ENCODE measurements at regions not wholly inside any gene's neighbourhood (a gene's known extent, or its start where the extent isn't known, plus 50 kb on each side); places are given as distances from the start of the nearest gene placed in this dataset.

DNA sequence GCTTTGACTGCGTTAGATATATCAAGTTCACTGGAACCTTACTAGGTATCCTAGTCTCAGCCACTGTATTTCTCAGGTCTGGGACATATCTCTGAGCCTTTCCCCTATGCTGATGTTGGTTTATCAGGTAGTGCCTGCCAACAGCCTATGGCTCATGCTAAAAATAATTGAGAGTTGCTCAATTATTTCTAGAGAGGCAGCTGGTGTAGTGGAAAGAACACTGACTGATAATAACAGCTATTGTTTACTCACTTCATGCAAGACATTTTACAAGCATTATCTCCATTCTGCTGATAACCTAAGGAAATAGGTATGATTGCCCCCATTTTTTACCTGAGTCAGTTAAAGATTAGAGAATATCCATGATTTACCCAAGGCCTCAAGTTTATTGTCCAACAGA, 231.4 kb downstream of the LRRN1 start:
- H2AK9ac ChIP-seq (replicated peaks; ENCODE audit: low read depth, low read length, poor library complexity): no peak overlapping the region
- CTCF ChIA-PET: interaction anchor here (0.6 kb wide), 1 partner anchor 244 kb away, joined by 3 read pairs; no protein-coding TSS in a partner anchor
- POLR2A ChIA-PET (ENCODE audit: unreplicated experiment): no interaction called here
- no peak overlapping the region for H2AFZ ChIP-seq (replicated peaks; ENCODE audit: low read length, poor library complexity)
- H3K9me1 ChIP-seq (ENCODE audit: insufficient read depth, low read length): no peaks in the 10 kb centered on the region
- in situ Hi-C loops (cut with MboI; ENCODE audit: low sequenced_read_pairs) (no loop called here), intact Hi-C loops (cut with micrococcal nuclease) (no loop called here), dilution Hi-C loops (cut with HindIII; ENCODE audit: low sequenced_read_pairs, unreplicated experiment) (no loop called here)
- no peaks in the 10 kb centered on the region for H4K20me1 ChIP-seq (ENCODE audit: insufficient read depth, low read length)
- no peaks in the 10 kb centered on the region for H3K79me1 ChIP-seq (ENCODE audit: low read depth in 1 of 2, low read length in 2 of 2)
- ATAC-seq (ENCODE audit: low read depth): no peak
- no peak overlapping the region for H4K5ac ChIP-seq (ENCODE audit: low read depth, low read length)
- H2AK5ac ChIP-seq (ENCODE audit: low read depth, low read length): no peak overlapping the region
- no peaks in the 10 kb centered on the region for H3K36me3 ChIP-seq (ENCODE audit: control insufficient read depth, insufficient read depth, low read length)
- no peak for DNase-seq
- H2BK120ac ChIP-seq (ENCODE audit: low read depth, low read length): no peak overlapping the region
- no peak overlapping the region for H4K8ac ChIP-seq (ENCODE audit: low read depth in 2 of 2, low read length in 2 of 2)
- no peak overlapping the region for H3K18ac ChIP-seq (ENCODE audit: low read depth, low read length)
- H3K27me3 ChIP-seq (ENCODE audit: control insufficient read depth, insufficient read depth, low read length): no peaks in the 10 kb centered on the region
- H3K4me2 ChIP-seq (ENCODE audit: low read depth, low read length): no peak overlapping the region
- no peak overlapping the region for H3K56ac ChIP-seq (ENCODE audit: extremely low read depth, insufficient read depth, low read length)
- H3K4ac ChIP-seq (ENCODE audit: low read depth, low read length): no peak overlapping the region
- no peak overlapping the region for H2BK15ac ChIP-seq (ENCODE audit: low read depth, low read length)
- peaks cover 9% of the 10 kb centered on the region for H3K9me3 ChIP-seq (ENCODE audit: control insufficient read depth, insufficient read depth, low read length)
- H3K9ac ChIP-seq (ENCODE audit: low read depth, low read length): no peak overlapping the region
- no peaks in the 10 kb centered on the region for H3K4me1 ChIP-seq (ENCODE audit: control insufficient read depth, insufficient read depth, low read length)
- no peak overlapping the region for H3K27ac ChIP-seq (ENCODE audit: insufficient read depth, low read length)
- no CpG with 5 or more reads among the region's 1 CpG for WGBS, 2 experiments (ENCODE audit: extremely low coverage in 2 of 2, insufficient read length in 1 of 2)
- no peak overlapping the region for H2BK5ac ChIP-seq (ENCODE audit: low read depth, low read length, poor library complexity, severe bottlenecking)
- no peak overlapping the region for H3K4me3 ChIP-seq (ENCODE audit: insufficient read depth, low read depth, low read length)
- no peak overlapping the region for H3K14ac ChIP-seq (replicated peaks; ENCODE audit: low read depth, low read length)
- BruUV-seq (replicated peaks): no TSS peak
- no peak overlapping the region for H4K91ac ChIP-seq (ENCODE audit: insufficient read depth, low read depth, low read length)
- H2BK20ac ChIP-seq (ENCODE audit: low read depth, low read length): no peak overlapping the region
- no peak overlapping the region for H3K23ac ChIP-seq (ENCODE audit: low read depth, low read length)
- TF ChIP-seq CHD1 (IDR thresholded peaks at IDR 0.05; ENCODE audit: low read depth, low read length) (no peak), RAD21 (IDR thresholded peaks at IDR 0.05; ENCODE audit: low read length) (no peak), MXI1 (IDR thresholded peaks at IDR 0.05; ENCODE audit: borderline replicate concordance, low read depth, low read length) (no peak), BHLHE40 (IDR thresholded peaks at IDR 0.05; ENCODE audit: low read depth, low read length) (no peak), RFX5 (IDR thresholded peaks at IDR 0.05; ENCODE audit: low read depth, low read length) (no peak), NFE2L2 (IDR thresholded peaks at IDR 0.05; ENCODE audit: low read depth, low read length) (no peak), CTCF (conservative IDR thresholded peaks at IDR 0.05; ENCODE audit: low read depth, low read length) (no peak), MAZ (IDR thresholded peaks at IDR 0.05; ENCODE audit: borderline replicate concordance, low read depth, low read length) (no peak), RCOR1 (IDR thresholded peaks at IDR 0.05; ENCODE audit: insufficient replicate concordance, low read length) (no peak), SMC3 (IDR thresholded peaks at IDR 0.05; ENCODE audit: low read depth, low read length) (no peak)

Data from IMR-90 (cell line).